ENCODE measurements at regions not wholly inside any gene's neighbourhood (a gene's known extent, or its start where the extent isn't known, plus 50 kb on each side); places are given as distances from the start of the nearest gene placed in this dataset.

DNA sequence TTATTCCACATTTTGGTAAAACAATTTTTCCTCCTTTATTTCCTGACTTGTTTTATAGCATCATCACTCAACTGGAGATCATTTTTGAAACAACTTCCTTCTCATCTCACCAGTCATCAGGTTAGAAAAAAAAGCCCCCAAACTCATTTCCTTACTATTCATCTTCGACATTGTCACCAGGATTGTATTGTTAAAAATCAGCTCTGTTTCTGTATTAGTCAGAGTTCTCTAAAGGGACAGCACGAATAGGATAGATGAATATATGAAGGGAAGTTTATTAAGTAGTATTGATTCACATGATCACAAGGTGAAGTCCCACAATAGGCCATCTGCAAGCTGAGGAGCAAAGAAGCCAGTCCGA, 392.6 kb downstream of the FUT8 start:
- H3K9me2 ChIP-seq (replicated peaks; ENCODE audit: insufficient read depth) = no peaks in the 10 kb centered on the region
- no peaks in the 10 kb centered on the region for H3K9me3 ChIP-seq (ENCODE audit: low read depth)
- H3K79me2 ChIP-seq = no peaks in the 10 kb centered on the region
- H3K27ac ChIP-seq = no peak overlapping the region
- TF ChIP-seq, protein P1, sequence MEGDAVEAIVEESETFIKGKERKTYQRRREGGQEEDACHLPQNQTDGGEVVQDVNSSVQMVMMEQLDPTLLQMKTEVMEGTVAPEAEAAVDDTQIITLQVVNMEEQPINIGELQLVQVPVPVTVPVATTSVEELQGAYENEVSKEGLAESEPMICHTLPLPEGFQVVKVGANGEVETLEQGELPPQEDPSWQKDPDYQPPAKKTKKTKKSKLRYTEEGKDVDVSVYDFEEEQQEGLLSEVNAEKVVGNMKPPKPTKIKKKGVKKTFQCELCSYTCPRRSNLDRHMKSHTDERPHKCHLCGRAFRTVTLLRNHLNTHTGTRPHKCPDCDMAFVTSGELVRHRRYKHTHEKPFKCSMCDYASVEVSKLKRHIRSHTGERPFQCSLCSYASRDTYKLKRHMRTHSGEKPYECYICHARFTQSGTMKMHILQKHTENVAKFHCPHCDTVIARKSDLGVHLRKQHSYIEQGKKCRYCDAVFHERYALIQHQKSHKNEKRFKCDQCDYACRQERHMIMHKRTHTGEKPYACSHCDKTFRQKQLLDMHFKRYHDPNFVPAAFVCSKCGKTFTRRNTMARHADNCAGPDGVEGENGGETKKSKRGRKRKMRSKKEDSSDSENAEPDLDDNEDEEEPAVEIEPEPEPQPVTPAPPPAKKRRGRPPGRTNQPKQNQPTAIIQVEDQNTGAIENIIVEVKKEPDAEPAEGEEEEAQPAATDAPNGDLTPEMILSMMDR (IDR thresholded peaks at IDR 0.05; ENCODE audit: poor library complexity) = no peak
- H3K36me3 ChIP-seq (replicated peaks; ENCODE audit: insufficient read depth, low read depth) = no peaks in the 10 kb centered on the region
- H3K4me2 ChIP-seq = no peak overlapping the region
- no peak overlapping the region for H3K4me3 ChIP-seq
- H3K4me1 ChIP-seq (ENCODE audit: insufficient read depth) = no peaks in the 10 kb centered on the region
- H4K20me1 ChIP-seq (ENCODE audit: insufficient read depth, poor library complexity, severe bottlenecking) = no peaks in the 10 kb centered on the region
- H2AFZ ChIP-seq = no peak overlapping the region
- peaks cover 18% of the 10 kb centered on the region for H3K27me3 ChIP-seq
- WGBS (ENCODE audit: low lambda C conversion rate, missing lambda C conversion rate) = 88% methylated on average over 3 of the region's 3 CpGs
- no peak for DNase-seq (ENCODE audit: low spot score)

DNA sequence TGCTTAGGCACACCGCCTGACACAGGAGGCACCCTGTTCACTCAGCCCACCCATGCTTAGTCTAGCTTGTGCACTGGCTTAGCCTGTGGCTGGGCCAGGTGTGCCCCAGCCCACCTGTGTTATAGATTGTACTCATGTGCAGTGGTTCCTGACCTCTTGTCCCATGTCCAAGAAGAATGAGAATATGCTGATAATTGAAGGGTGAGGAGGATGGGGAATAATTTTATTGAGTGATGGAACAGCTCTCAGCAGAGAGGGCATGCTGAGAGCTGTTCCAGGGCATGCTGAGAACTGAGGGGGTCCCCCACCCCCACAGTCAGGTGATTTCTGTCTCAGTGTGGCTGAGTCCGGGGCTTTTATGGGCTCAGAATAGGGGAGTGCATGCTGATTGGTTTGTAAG, 395.9 kb downstream of the FUT8 start:
- H3K4me3 ChIP-seq = no peak overlapping the region
- WGBS (ENCODE audit: low lambda C conversion rate, missing lambda C conversion rate) = 88% methylated on average over 2 of the region's 2 CpGs
- no peaks in the 10 kb centered on the region for H3K36me3 ChIP-seq (replicated peaks; ENCODE audit: insufficient read depth, low read depth)
- DNase-seq (ENCODE audit: low spot score) = no peak
- no peaks in the 10 kb centered on the region for H3K9me3 ChIP-seq (ENCODE audit: low read depth)
- H3K79me2 ChIP-seq = no peaks in the 10 kb centered on the region
- no peaks in the 10 kb centered on the region for H4K20me1 ChIP-seq (ENCODE audit: insufficient read depth, poor library complexity, severe bottlenecking)
- H2AFZ ChIP-seq = no peak overlapping the region
- H3K4me1 ChIP-seq (ENCODE audit: insufficient read depth) = no peaks in the 10 kb centered on the region
- H3K4me2 ChIP-seq = no peak overlapping the region
- H3K9me2 ChIP-seq (replicated peaks; ENCODE audit: insufficient read depth) = no peaks in the 10 kb centered on the region
- no peak overlapping the region for H3K27ac ChIP-seq
- TF ChIP-seq, protein P1 (IDR thresholded peaks at IDR 0.05; ENCODE audit: poor library complexity) = no peak
- TF ChIP-seq EZH2 (IDR thresholded peaks at IDR 0.05; ENCODE audit: borderline replicate concordance) = no peak
- no peak for TF ChIP-seq EZH2phosphoT487 (IDR thresholded peaks at IDR 0.05; ENCODE audit: low read depth, severe bottlenecking, unreplicated experiment)
- peaks cover 16% of the 10 kb centered on the region for H3K27me3 ChIP-seq

DNA sequence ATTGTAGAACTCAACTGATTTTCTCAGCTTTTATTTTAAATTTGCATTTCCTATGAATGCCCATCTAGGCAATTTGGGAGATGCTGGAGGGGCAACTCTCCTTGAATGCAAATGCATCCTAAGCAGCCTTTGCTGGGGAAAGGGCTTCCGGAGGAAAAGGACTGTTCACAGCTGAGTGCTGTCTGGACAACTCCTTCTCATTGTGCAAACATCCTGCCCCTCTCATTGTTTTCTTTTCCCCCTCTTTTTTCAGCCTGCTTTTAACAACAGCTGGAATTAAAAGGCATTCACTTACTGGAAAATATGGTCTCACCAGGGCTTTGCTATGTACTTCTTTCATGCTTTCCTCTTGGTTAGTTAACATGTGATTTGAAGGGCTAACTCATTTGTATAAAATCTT, 397.8 kb downstream of the FUT8 start:
- Histone ChIP-seq H4K20me1 (ENCODE audit: insufficient read depth, poor library complexity, severe bottlenecking) (no peaks in the 10 kb centered on the region), H3K27ac (no peak overlapping the region), H3K4me2 (no peak overlapping the region), H3K9me3 (ENCODE audit: low read depth) (no peaks in the 10 kb centered on the region), H3K4me1 (ENCODE audit: insufficient read depth) (no peaks in the 10 kb centered on the region), H2AFZ (no peak overlapping the region), H3K4me3 (no peak overlapping the region), H3K36me3 (replicated peaks; ENCODE audit: insufficient read depth, low read depth) (no peaks in the 10 kb centered on the region), H3K27me3 (peaks cover 16% of the 10 kb centered on the region), H3K79me2 (no peaks in the 10 kb centered on the region), H3K9me2 (replicated peaks; ENCODE audit: insufficient read depth) (no peaks in the 10 kb centered on the region)
- WGBS (ENCODE audit: low lambda C conversion rate, missing lambda C conversion rate) = 12% methylated on average over 1 of the region's 1 CpG
- TF ChIP-seq, protein P1 (IDR thresholded peaks at IDR 0.05; ENCODE audit: poor library complexity) = no peak
- TF ChIP-seq EZH2 (IDR thresholded peaks at IDR 0.05; ENCODE audit: borderline replicate concordance) = no peak
- no peak for TF ChIP-seq EZH2phosphoT487 (IDR thresholded peaks at IDR 0.05; ENCODE audit: low read depth, severe bottlenecking, unreplicated experiment)
- no peak for DNase-seq (ENCODE audit: low spot score)

DNA sequence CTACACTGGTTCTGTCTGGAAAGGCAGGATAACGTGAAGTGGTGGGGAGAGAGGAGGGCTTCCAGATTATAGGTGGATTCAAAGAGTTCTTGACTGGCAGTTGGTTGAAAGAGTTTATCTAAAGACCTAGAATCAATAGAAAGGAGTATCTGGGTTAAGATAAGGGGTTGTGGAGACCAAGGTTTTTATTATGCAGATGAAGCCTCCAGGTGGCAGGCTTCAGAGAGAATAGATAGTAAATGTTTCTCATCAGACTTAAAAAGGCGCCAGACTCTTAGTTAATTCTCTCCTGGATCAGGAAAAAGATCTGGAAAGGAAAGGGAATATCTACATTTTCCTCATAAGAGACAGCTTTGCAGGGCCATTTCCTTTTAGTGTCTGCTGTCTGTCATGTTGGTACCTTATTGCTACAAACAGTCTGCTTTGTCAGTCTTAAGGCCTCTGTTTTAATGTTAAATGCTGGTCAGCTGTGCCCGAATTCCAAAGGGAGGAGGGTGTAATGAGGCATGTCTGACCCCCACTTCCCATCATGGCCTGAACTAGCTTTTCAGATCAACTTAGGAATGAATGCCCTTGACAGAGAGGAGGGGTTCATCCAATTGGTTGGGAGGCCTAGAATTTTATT, 401.3 kb downstream of the FUT8 start:
- no peaks in the 10 kb centered on the region for H4K20me1 ChIP-seq (ENCODE audit: insufficient read depth, poor library complexity, severe bottlenecking)
- 51% methylated on average over 3 of the region's 3 CpGs for WGBS (ENCODE audit: low lambda C conversion rate, missing lambda C conversion rate)
- H3K36me3 ChIP-seq (replicated peaks; ENCODE audit: insufficient read depth, low read depth) = no peaks in the 10 kb centered on the region
- H3K79me2 ChIP-seq = no peaks in the 10 kb centered on the region
- H3K27me3 ChIP-seq = peaks cover 11% of the 10 kb centered on the region
- no peak for TF ChIP-seq EZH2phosphoT487 (IDR thresholded peaks at IDR 0.05; ENCODE audit: low read depth, severe bottlenecking, unreplicated experiment)
- TF ChIP-seq, protein P1 (IDR thresholded peaks at IDR 0.05; ENCODE audit: poor library complexity) = no peak
- no peak overlapping the region for H3K27ac ChIP-seq
- H2AFZ ChIP-seq = no peak overlapping the region
- no peak for DNase-seq (ENCODE audit: low spot score)
- H3K4me2 ChIP-seq = no peak overlapping the region
- H3K4me1 ChIP-seq (ENCODE audit: insufficient read depth) = no peaks in the 10 kb centered on the region
- no peaks in the 10 kb centered on the region for H3K9me3 ChIP-seq (ENCODE audit: low read depth)
- no peak overlapping the region for H3K4me3 ChIP-seq
- no peaks in the 10 kb centered on the region for H3K9me2 ChIP-seq (replicated peaks; ENCODE audit: insufficient read depth)

Data from hepatocyte (in vitro differentiated cells).